ENCODE measurements at regions not wholly inside any gene's neighbourhood (a gene's known extent, or its start where the extent isn't known, plus 50 kb on each side); places are given as distances from the start of the nearest gene placed in this dataset.

DNA sequence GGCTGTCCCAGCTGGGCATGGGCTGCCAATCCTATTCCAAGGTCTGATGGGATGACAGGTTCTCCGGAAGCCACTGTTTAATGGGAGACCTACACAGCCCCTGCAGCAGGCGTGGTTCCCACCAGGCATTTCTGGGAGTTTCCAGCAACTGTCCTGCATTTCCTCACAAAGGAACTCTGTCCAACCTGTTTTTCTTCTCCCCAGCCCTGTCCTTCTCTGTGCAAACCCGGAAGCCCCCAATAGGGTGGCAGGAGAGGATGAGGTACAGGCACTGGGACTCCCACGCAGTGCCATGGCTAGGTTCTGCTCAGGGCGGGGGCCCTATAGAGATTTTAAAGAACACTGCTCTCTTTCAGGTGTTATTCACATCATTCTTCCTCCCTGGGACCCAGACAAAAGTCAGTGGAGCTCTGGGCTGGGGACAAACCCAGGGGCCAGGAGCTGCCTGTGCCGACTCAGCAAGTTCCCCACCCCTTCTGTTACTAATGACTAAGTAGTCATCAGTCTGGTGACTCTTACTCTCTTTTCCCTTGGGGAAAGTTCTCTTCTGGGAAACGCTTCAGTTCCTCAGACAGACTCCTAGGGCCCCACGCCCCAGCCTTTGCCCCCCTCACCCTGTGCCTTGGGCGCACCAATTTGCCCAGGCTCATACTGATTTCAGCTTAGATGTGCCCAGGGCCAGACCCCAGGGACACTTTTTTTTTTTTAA is 97.7 kb downstream of the CD47 start:
- FAIRE-seq (no peak), DNase-seq (ENCODE audit: low spot score) (peak; percentile 55)

DNA sequence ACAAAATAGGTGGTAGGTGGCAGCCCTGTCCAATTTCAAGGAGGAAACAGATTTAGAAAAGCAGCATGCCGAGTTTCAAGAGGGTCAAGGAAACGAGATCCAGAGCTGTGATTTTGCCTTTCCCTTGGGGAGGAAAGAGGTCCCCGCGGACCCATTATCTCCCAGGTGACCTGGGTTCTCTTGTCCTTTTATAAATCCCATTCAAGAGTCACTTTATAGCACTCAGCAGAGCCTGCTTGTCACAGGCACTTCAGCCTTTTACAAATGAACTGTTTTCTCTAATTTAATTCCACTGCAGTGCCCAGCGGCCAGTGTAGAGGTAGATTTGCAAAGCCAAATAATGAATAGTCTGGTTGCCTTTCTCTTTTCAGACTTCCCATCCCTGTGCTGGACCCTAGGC is 99.9 kb downstream of the CD47 start:
- DNase-seq (ENCODE audit: low spot score) (no peak), FAIRE-seq (no peak)

DNA sequence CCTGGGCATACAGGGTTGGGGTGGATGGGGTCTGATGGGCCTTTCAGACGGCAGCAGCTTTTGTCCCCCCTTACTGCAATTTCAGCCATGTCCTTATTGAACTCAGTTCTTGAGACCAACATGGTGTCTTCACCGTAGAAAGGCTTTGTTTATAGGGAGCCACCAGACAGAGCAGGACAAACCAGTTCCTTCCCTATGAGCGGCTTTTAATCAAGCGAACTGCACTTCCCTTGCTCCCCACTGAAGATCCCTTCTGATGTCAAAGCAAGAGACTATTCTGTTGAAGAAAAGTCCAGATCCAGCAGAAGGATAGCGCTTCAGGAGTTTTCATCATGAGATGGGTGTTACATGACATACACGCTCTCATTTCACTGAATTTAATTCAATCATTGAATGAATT is 100.4 kb downstream of the CD47 start:
- FAIRE-seq (no peak), DNase-seq (ENCODE audit: low spot score) (no peak)

DNA sequence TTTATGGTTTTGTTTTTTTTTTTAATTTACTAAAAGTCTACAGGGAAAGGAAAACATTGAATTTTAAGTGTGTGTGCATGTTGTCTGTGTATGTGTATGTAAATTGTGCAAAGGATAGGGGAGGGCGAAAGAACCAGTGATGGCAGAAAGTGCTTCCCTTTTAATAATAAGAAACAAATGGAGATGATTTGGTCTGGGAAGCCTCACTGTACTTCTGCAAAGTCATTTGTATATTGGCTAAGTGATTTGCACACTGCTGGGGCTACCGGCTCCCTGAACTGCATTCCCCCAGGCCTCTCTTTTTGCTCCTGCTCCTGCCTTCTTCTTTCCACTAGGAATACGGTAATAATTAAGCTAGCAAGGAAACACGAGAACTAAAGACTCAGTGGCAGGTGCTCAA is 101.2 kb downstream of the CD47 start:
- no peak for FAIRE-seq

DNA sequence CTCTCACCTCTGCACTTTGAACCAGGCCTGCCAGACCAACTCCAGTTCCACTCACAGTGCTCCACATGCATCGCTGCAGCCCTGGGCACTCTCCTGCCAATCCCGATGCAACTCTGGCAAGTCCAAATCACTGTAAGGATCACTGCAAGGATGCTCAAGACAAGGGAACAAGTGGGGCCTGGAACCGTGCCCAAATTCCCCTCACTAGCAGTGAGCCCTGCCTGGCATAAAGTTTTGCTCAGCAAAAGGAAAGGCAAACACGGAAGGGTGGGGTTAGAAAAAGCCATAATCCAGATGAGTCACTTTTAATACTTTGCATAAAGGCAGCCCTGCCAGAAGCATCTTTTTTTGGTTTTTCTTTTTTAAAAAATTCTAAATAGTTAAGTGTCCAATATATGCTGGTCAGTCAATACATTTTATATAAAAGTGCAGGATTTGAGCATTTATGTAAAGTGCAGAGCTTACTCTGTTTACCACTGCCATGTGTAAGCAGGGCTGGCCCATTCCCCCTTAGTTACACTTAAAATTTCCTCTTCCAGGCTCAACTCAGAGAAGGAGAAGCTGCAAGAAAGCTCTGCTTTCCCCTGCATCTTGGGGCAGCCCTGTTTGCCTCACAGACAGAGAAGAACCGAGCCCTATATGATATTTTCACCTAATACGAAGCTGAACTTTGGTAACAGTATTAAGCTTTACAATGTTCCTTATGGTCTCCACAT is 102.2 kb downstream of the CD47 start:
- DNase-seq (ENCODE audit: low spot score) (peak; percentile 57), FAIRE-seq (peak; percentile 59)

More for the DNA sequence above, 101.2 kb downstream of the CD47 start:
- no peak for DNase-seq (ENCODE audit: low spot score)

DNA sequence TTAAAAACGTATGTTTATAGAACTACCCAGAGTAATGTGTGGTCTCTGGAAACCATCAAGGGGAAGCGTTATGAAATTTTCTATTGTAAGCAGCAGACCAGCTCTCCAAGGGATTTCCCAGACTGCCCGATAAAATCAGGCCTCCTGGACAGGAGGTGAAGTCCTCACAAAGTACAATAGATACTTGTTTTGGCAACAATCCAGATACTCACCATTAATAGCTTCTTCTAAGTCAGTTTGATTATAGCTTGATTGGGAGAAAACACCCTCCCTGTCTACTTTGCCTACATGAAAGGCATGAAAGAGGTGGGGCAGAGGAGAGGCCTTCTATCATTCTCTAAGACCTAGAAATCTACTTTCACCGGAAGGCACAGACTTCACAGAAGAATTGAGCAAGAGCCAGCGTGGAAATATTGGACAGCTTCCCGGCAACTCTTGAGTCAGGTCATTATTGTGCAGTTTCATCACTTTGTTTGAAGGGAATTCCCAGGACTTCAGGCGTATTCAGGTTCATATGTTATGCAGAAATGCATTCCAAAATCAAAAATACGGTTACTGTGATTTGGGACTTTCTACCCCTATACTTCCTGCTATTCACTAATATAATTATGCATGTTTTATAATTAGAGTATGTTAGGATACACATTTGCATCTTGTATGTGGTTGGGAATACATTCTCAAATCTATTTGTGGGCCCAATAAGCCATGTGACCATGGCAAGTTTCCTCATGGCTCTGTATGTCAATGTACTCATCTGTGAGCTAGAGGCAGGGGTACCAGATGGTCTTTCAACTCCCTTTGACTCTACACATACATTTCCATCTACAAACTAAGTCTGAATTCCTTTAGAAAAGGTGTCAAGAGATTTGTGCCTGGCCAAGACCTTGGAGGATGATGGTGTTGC is 103.5 kb downstream of the CD47 start:
- FAIRE-seq (no peak), DNase-seq (ENCODE audit: low spot score) (peak; percentile 75)

DNA sequence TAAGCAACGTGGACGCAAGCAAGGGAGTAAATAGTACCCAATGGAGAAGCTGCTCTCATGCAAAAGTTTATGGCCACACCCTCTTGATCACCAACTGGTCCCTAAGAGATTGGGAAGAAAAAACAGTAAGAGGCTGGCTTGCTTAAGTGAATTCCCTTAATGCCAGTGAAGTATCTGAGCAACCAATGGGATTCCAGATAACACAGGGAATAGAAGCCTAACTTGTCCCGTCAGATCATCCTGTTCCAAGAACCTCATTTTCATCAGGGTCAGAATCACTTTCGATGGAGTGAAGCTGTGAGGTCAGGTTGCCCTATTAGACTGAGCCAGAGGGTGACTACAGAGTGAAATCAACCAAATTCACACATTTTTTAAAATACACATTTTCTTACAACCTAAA is 104.3 kb downstream of the CD47 start:
- no peak for FAIRE-seq
- DNase-seq (ENCODE audit: low spot score), result no peak

DNA sequence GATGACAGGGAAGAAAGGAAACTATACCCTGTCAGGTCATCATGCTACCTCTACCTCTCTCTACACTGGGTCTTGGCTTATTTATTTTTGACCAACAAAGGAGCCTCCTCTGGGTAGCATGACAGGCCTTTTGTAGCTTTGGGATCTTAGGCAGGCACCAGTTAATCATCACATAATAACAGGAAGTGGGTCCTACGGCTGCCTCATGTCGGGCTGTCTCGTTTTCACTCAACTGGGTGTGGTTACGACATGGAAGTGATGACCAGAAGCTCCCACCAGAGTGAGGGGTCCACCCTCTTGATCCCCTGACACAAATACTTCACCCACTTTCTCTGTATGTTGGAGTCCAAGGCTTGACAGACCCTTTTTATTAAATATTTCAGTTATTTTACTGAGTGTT is 105.3 kb downstream of the CD47 start:
- no peak for FAIRE-seq
- no peak for DNase-seq (ENCODE audit: low spot score)

DNA sequence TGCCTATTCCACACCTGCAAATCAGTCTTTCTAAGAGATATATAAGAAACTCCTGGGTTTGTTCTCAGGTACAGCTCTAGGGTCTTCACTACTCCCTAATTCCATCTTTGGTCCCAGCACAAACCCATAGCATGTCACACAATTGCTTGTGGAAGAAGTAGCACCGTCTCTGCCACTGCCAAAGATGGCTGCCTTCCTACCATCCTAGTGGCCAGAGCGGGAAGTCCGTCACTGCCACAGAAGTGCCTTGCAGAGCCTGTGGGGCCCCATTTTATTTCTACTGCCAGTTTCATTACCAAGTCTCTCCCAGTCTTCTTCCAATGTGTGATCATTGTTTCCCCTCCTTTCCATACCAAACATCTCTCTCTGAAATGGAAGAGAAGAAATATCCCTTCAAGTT is 107.6 kb downstream of the CD47 start:
- FAIRE-seq, result no peak

DNA sequence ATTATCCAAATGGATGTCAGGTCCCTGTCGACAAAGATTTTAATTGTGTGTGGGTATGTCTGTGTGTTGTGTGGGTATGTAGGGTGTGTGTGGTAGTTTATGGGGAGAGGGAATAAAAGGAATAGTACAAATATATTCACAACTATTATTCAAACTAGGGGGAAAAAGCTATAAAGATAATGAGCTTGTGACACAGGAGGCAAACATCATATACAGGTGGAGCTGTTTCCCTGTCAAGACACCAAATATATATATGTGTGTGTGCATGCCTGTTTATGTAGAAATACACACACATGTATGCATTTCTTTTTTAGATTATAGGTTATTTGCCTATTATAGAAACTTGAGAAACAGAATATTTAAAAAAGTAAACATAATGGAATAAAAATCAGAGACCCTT is 108.7 kb downstream of the CD47 start:
- DNase-seq (ENCODE audit: low spot score), result no peak
- no peak for FAIRE-seq

More for the DNA sequence above, 107.6 kb downstream of the CD47 start:
- DNase-seq (ENCODE audit: low spot score), result no peak

DNA sequence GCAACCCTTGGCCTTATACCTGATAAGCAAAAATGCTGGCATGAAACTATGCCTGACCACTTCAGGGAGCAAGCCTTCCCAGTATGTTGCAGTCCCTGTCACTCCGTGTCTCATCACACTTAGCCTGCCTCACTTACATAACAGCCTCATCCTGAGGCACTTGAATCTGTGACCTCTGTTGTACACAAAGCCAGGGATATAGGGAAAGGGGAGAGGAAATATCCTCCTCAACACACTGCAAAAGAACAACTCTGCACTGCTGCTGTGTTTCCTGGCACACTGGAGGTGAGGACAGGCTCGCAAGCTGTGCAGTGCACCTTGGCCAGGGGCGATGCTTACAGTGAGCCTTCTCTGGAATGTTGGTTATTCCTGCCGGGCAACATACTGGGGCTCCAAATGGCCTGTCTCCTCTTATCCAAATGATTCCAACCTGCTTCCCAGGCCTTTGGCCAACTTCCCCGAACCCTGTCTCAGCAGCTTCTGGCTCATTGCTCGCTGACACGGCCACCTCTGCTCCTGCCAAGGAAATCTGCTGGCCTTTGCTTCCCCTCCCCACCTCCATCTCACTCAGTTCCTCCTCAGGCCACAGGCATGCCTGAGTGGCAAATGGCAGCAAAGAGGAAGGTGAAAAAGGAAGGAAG is 109.2 kb downstream of the CD47 start:
- DNase-seq (ENCODE audit: low spot score), result no peak

DNA sequence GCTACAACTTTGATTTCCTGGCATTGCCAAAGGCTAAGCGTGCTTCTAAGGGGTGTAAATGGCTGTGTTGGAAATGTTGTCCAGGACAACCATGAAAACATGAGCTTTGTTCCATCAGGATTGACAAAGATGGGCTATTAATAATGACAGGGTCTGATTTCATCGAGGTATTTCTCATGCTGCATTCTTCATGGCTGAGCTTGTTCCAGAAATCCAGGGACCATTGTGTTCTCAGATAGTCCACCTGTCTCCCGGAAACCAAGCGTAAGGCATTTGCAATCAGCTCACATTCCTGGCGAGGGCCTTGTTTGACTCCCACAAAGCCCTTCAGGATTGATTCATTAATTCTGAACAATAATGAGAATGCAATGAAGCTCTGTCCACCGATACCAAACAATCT is 111.3 kb downstream of the CD47 start:
- no peak for DNase-seq (ENCODE audit: low spot score)
- no peak for FAIRE-seq

More for the DNA sequence above, 109.2 kb downstream of the CD47 start:
- FAIRE-seq, result peak; percentile 20

DNA sequence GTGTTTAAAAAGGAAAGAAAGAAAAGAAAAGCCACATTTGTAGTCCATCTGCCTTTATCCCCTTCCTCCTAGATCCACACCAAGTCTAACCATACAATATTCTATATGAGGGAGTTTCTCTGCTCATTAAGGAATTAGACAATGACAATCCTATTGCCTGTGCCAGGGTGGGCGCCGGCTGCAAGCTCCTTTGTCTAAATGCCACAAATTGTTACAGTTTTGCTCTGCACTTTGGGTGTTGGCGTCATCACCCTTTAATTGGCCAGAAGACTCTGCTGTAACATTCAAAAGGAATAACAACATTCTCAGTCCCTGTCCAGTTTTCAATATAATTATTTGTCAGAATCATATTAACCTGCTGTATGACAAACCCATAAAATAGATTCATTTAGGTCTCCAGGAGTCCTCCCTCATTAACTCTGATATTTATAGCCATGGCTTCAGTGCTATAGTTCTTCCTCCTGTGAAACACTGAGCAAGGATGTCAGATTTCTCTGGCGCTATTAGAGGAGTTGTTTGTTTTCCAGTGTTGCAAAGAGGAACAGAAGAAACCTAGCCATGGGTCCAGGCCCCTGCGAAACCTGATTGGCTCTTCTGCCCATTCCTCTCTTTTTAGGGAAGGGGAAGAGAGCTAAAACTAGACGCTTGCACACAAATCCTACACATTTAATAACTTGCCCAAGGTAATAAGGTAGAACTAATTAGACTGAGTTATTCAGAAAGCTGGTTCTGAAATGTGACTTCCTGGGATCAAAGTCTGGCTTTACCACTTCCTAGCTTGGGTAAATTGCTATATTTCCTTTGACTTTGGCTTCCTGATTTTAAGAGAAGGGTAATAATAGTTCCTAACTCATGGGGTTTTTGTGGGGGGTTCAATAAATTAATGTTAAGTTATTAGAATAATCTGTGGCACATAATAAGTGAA is 112.4 kb downstream of the CD47 start:
- DNase-seq (ENCODE audit: low spot score) (no peak), FAIRE-seq (no peak)

DNA sequence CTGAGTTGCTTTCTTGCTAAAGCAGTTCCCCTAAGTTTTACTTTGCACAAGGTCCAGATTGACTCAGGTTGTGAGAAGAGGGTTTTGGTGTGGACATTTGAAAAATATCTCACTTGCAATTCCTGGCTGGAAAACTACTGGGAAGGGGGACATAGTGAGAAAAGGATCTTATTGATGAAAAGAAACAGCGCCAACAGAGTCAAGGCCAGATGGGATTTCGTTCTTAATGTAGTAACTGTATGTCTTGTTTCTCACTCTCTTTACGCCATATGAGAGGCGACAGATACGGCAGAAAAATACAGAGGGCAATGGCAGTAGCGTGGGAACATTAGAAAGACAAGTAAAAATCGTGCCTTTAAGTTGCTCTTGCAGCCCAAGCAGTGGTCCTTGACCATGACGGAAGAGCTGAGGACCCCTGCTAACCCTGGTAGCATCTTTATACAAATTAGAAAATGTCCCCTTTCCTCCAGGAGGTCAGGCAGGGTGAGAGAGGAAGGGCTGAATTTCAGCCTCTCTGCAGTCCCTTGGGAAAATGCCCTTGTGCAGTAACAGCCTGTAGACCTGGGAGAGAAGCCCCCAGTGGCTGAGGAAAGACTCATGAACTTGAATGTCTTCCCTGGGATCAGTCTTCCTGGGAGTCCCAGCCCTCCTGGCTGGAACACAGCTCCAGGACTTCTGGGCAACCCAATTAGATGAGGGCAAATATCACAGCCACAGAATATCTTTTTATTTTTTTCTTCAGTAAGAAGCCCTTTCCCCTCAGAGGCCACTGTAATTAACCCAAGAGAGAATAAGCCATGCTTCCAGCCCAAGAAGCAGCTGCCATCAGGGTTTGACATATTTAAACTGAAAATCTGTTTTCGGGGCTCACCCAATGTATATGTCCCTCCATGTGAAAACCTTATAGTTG is 113.4 kb downstream of the CD47 start:
- FAIRE-seq (no peak), DNase-seq (ENCODE audit: low spot score) (no peak)

DNA sequence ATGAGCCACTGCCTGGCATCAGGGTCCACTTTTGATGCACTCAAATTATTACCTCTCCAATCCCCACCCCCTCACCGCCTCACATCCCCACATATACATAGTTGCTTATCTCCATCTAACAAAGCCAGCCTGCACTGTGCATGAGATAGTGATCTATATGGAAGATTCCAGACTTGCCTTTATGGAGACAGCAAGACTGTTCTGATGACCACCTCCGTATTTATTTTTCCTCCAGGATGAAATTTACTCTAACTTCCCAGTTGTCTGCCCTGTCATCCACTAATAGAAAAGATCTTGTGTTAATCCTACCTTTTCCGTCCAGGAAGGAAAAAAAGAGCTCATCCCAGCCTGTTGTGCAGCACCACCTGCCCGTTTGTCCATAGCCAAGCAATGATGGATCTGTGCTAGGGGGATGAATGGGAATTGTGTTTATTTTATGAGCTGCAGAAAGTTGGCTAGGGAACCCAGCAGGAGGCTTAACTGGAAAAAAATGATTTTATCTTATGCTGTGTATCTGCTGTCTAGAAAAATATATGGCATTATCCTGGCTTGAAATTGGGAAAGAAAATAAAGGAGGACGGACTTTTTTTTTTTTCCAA is 114.5 kb downstream of the CD47 start:
- no peak for DNase-seq (ENCODE audit: low spot score)
- FAIRE-seq, result no peak

DNA sequence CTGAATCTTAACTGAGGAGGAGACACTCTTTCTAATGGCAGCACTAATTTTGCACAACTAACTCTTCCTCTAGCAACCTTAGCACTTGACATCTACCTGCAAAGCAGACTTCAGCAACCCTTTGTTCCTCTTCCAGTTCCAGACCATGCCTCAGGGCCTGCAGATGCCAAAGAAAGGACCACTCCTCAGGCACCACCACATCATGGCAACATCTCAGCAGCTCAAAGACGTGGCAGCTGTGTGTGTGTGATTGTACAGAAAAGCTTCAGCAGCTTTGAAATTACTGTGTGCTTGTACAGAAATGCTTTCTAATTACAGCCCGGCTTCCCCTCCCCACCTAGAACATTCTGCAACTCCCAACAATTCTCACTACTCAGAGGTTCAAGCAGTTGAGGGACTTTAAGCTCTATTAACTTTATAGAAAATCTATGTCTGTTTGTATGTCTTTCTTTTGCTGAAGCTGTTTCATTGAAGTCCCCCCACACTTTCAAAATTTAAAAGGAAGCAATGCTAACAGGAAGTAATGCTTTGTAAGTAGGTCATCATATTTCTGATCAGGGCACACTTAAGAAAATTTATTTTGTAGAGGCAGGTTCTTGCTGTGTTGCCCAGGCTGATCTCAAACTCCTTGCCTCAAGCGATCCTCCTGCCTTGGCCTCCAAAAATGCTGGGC is 115.2 kb downstream of the CD47 start:
- no peak for FAIRE-seq
- DNase-seq (ENCODE audit: low spot score), result no peak

DNA sequence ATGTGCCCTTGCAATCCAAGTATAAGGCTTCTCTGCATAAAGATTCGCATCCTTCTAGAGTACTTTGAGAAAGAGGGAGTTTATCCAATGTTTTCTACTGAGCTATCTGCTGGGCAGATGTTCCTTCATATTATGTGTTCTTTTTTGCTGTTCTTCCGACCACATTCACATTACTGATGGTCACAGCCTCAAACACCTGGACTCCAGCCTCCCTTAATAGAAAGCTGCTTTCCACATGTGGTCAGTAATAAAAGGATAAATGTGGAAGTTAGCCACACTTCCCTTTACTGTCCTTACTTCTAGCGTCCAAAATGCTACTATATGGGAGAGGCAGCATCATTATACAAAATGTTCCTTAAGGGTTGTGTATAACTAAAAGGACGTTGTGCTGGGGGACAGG is 116.9 kb downstream of the CD47 start:
- DNase-seq (ENCODE audit: low spot score), result no peak
- FAIRE-seq, result no peak

DNA sequence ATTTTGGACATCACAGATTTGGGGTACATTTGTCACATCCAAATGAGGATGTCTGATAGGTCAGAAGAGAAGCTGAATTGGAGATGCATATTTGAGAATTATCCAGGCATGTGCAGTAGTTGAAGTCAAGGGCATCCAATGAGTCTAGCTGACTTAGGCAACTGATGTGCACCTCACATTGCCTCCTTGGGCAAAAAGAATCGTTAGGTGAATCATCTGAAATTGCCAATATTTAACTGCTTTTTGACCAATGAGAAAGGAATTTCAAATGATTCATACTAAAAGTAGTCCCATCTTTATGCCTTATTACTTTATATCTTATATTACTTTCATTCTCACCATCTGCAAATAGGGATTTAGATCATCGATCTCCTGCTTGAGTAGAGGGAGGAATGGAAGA is 117.7 kb downstream of the CD47 start:
- no peak for DNase-seq (ENCODE audit: low spot score)
- peak; percentile 63 for FAIRE-seq

Measured in urothelium cell line (cell line).